ENCODE measurements at regions not wholly inside any gene's neighbourhood (a gene's known extent, or its start where the extent isn't known, plus 50 kb on each side); places are given as distances from the start of the nearest gene placed in this dataset.

DNA sequence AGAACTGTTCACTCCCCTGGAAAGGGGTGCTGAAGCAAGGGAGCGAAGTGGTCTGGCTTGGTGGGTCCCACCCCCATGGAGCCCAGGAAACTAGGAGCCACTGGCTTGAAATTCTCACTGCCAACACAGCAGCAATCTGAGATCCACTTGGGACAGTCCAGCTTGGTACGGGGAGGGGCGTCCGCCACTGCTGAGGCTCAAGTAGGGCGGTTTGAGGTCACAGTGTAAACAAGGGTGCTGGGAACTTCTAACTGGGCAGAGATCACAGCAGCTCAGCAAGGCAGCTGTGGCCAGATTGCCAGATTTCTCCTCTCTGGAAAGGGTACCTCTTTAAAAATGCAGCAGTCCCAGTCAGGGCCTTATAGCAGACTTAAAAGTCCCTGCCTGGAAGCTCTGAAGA lies 53.9 kb upstream of the GALNTL6 start:
- no peak for FAIRE-seq
- Histone ChIP-seq H3K9me3 (replicated peaks; ENCODE audit: control insufficient read depth, insufficient read depth, low read length) (peaks cover 3% of the 10 kb centered on the region), H3K4me3 (replicated peaks in 1 of 3; ENCODE audit: insufficient read depth in 1 of 3, low read depth in 1 of 3, low read length in 3 of 3) (no peak overlapping the region), H3K4me1 (ENCODE audit: control insufficient read depth, extremely low read depth, insufficient read depth, low read length) (no peaks in the 10 kb centered on the region), H3K79me2 (ENCODE audit: control insufficient read depth, insufficient read depth, low read length) (no peaks in the 10 kb centered on the region), H4K20me1 (replicated peaks; ENCODE audit: control insufficient read depth, extremely low read depth, insufficient read depth, low read length) (no peaks in the 10 kb centered on the region), H3K36me3 (ENCODE audit: control insufficient read depth in 2 of 2, extremely low read depth in 1 of 2, insufficient read depth in 2 of 2, low read length in 2 of 2) (no peaks in the 10 kb centered on the region), H3K9me1 (replicated peaks; ENCODE audit: control insufficient read depth, extremely low read depth, insufficient read depth, low read length) (no peaks in the 10 kb centered on the region), H2AFZ (ENCODE audit: low read depth, low read length) (no peak overlapping the region), H3K27me3 (ENCODE audit: control insufficient read depth in 2 of 2, insufficient read depth in 2 of 2, low read length in 2 of 2) (no peaks in the 10 kb centered on the region), H3K27ac (ENCODE audit: insufficient read depth, low read depth, low read length) (no peak overlapping the region), H3K4me2 (ENCODE audit: insufficient read depth, low read length) (no peak overlapping the region), H3K9ac (replicated peaks; ENCODE audit: extremely low read depth, insufficient read depth, low read length) (no peak overlapping the region)
- dilution Hi-C loops (cut with MboI; ENCODE audit: extremely low pct_ligation_motif_present, low sequenced_read_pairs), result no loop called here
- CTCF ChIA-PET, result no interaction called here
- POLR2A ChIA-PET, result no interaction called here
- no peak for DNase-seq (ENCODE audit: low read depth, low spot score)
- intact Hi-C loops (cut with micrococcal nuclease), result no loop called here
- TF ChIP-seq, protein P1, sequence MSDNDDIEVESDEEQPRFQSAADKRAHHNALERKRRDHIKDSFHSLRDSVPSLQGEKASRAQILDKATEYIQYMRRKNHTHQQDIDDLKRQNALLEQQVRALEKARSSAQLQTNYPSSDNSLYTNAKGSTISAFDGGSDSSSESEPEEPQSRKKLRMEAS (IDR thresholded peaks at IDR 0.05; ENCODE audit: insufficient read depth, insufficient read length), result no peak
- BruUV-seq (replicated peaks), result no TSS peak

DNA sequence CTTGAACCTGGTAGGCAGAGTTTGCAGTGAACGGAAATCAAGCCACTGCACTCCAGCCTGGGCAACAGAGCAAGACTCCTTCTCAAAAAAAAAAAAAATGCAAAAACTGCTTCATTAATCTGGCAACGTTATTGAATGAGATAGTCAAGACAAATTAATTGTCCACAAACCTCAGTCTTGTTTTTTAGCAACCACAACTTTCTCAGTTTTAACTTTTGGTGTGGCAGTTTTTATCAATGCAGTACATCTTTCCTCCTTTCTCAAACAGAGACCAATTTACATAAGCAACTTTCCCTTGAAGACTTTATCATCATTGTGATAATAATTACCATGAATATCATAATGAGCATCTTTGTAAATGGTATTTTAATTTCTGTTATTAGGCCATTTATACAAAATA lies 61.7 kb upstream of the GALNTL6 start:
- H3K36me3 ChIP-seq (ENCODE audit: control insufficient read depth in 2 of 2, extremely low read depth in 1 of 2, insufficient read depth in 2 of 2, low read length in 2 of 2), result no peaks in the 10 kb centered on the region
- DNase-seq (ENCODE audit: low read depth, low spot score) (no peak), FAIRE-seq (no peak)
- no peaks in the 10 kb centered on the region for H3K27me3 ChIP-seq (ENCODE audit: control insufficient read depth in 2 of 2, insufficient read depth in 2 of 2, low read length in 2 of 2)
- H3K79me2 ChIP-seq (ENCODE audit: control insufficient read depth, insufficient read depth, low read length), result no peaks in the 10 kb centered on the region
- H3K27ac ChIP-seq (ENCODE audit: insufficient read depth, low read depth, low read length), result no peak overlapping the region
- dilution Hi-C loops (cut with MboI; ENCODE audit: extremely low pct_ligation_motif_present, low sequenced_read_pairs), result no loop called here
- BruUV-seq (replicated peaks), result no TSS peak
- no peaks in the 10 kb centered on the region for H3K9me3 ChIP-seq (replicated peaks; ENCODE audit: control insufficient read depth, insufficient read depth, low read length)
- H4K20me1 ChIP-seq (replicated peaks; ENCODE audit: control insufficient read depth, extremely low read depth, insufficient read depth, low read length), result no peaks in the 10 kb centered on the region
- ChIA-PET POLR2A (no interaction called here), CTCF (no interaction called here)
- no peak overlapping the region for H3K9ac ChIP-seq (replicated peaks; ENCODE audit: extremely low read depth, insufficient read depth, low read length)
- H3K4me1 ChIP-seq (ENCODE audit: control insufficient read depth, extremely low read depth, insufficient read depth, low read length), result no peaks in the 10 kb centered on the region
- TF ChIP-seq POLR2AphosphoS5 (IDR thresholded peaks at IDR 0.05; ENCODE audit: insufficient read depth, low read depth, low read length) (no peak), POLR2A (IDR thresholded peaks at IDR 0.05; ENCODE audit: low read depth, low read length) (no peak), EZH2 (IDR thresholded peaks at IDR 0.05; ENCODE audit: borderline replicate concordance, low read depth, low read length, severe bottlenecking) (no peak), FOS (IDR thresholded peaks at IDR 0.05; ENCODE audit: borderline replicate concordance, insufficient read depth, low read length) (no peak), GATA2 (IDR thresholded peaks at IDR 0.05; ENCODE audit: insufficient read depth, insufficient read length, low read depth, low read length) (no peak), JUN (IDR thresholded peaks at IDR 0.05; ENCODE audit: borderline replicate concordance, insufficient read depth, insufficient read length, low read depth) (no peak), MYC (IDR thresholded peaks at IDR 0.05; ENCODE audit: low read depth, low read length) (no peak)
- TF ChIP-seq, protein P2, sequence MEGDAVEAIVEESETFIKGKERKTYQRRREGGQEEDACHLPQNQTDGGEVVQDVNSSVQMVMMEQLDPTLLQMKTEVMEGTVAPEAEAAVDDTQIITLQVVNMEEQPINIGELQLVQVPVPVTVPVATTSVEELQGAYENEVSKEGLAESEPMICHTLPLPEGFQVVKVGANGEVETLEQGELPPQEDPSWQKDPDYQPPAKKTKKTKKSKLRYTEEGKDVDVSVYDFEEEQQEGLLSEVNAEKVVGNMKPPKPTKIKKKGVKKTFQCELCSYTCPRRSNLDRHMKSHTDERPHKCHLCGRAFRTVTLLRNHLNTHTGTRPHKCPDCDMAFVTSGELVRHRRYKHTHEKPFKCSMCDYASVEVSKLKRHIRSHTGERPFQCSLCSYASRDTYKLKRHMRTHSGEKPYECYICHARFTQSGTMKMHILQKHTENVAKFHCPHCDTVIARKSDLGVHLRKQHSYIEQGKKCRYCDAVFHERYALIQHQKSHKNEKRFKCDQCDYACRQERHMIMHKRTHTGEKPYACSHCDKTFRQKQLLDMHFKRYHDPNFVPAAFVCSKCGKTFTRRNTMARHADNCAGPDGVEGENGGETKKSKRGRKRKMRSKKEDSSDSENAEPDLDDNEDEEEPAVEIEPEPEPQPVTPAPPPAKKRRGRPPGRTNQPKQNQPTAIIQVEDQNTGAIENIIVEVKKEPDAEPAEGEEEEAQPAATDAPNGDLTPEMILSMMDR (IDR thresholded peaks at IDR 0.05; ENCODE audit: extremely low read depth in 1 of 2, insufficient read depth in 1 of 2, low read depth in 1 of 2, low read length in 2 of 2), result no peak
- TF ChIP-seq, protein P1 (IDR thresholded peaks at IDR 0.05; ENCODE audit: insufficient read depth, insufficient read length), result no peak
- no peak overlapping the region for H2AFZ ChIP-seq (ENCODE audit: low read depth, low read length)
- no peak overlapping the region for H3K4me3 ChIP-seq (replicated peaks in 1 of 3; ENCODE audit: insufficient read depth in 1 of 3, low read depth in 1 of 3, low read length in 3 of 3)
- no peaks in the 10 kb centered on the region for H3K9me1 ChIP-seq (replicated peaks; ENCODE audit: control insufficient read depth, extremely low read depth, insufficient read depth, low read length)
- intact Hi-C loops (cut with micrococcal nuclease), result no loop called here
- no peak overlapping the region for H3K4me2 ChIP-seq (ENCODE audit: insufficient read depth, low read length)
